Uterus (tissue), 2 donors: ENCODE measurements at regions not wholly inside any gene's neighbourhood (a gene's known extent, or its start where the extent isn't known, plus 50 kb on each side); places are given as distances from the start of the nearest gene placed in this dataset.

Source experiments
- POLR2A ChIP-seq, 2 donors: fragments of 450-650 bp; IDR thresholded peaks; one replicate each; pipeline ENCODE4 v1.6.1; 2016; ENCODE audit warnings: antibody characterized with exemption in 2 of 2, mild to moderate bottlenecking in 1 of 2, moderate library complexity in 1 of 2
- TF ChIP-seq, protein P1 (sequence below), 4 experiments: fragments of 200-600 bp in 2 of 4; fragments of 450-650 bp in 2 of 4; sonication (generic) in 2 of 4; IDR thresholded peaks; one replicate each; pipeline ENCODE4 v1.5.1; 2016 to 2019; ENCODE audit warnings: antibody characterized with exemption in 4 of 4, mild to moderate bottlenecking in 2 of 4, moderate library complexity in 1 of 4

DNA sequence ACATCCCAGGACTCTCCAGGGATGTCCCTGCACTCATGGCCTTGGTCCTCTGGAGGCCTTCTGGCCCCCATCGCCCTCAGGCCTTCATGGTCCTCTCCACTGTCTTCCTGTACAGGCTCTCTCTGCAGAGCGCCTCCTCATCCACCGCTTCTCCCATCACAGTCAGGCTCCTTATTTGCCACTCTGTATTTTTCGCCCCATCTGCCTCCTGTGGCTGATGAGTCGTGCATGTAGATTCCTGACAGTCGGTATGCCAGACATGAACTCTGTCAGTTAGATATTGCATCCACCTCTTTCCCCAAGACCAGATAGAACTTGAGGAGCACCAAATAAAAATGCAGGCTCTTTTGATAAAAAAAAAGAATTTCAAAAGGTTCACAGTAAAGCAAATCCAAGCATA, 362.8 kb downstream of the IRX1 start:
- TF ChIP-seq, protein P1, sequence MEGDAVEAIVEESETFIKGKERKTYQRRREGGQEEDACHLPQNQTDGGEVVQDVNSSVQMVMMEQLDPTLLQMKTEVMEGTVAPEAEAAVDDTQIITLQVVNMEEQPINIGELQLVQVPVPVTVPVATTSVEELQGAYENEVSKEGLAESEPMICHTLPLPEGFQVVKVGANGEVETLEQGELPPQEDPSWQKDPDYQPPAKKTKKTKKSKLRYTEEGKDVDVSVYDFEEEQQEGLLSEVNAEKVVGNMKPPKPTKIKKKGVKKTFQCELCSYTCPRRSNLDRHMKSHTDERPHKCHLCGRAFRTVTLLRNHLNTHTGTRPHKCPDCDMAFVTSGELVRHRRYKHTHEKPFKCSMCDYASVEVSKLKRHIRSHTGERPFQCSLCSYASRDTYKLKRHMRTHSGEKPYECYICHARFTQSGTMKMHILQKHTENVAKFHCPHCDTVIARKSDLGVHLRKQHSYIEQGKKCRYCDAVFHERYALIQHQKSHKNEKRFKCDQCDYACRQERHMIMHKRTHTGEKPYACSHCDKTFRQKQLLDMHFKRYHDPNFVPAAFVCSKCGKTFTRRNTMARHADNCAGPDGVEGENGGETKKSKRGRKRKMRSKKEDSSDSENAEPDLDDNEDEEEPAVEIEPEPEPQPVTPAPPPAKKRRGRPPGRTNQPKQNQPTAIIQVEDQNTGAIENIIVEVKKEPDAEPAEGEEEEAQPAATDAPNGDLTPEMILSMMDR (IDR thresholded peaks at IDR 0.05) = no peak
- TF ChIP-seq POLR2A (IDR thresholded peaks at IDR 0.05) = no peak
